CD4-positive, alpha-beta memory T cell (primary cell): ENCODE measurements at regions not wholly inside any gene's neighbourhood (a gene's known extent, or its start where the extent isn't known, plus 50 kb on each side); places are given as distances from the start of the nearest gene placed in this dataset.
A peak's percentile ranks its signal among the peaks of the same experiment; 100 is the strongest.

Source experiments
- CTCF ChIA-PET: fragments of 350-600 bp; sonication (Branson Sonifier 250); formaldehyde crosslinking; loops from one replicate; lab custom pipeline; 2021; ENCODE audit warnings: inconsistent platforms; ENCODE audit not compliant: partially characterized antibody; lab: Charles Lee
- POLR2A ChIA-PET: fragments of 350-600 bp; sonication (Branson Sonifier 250); formaldehyde crosslinking; loops from one replicate; lab custom pipeline; 2021; ENCODE audit not compliant: partially characterized antibody; lab: Charles Lee
- DNase-seq, 5 donors: peaks; one replicate each; pipeline versions ENCODE4 v3.0.0 to v3.0.0-alpha.2; 2020 to 2022; ENCODE audit warnings: mixed read lengths in 1 of 5
- H3K27ac ChIP-seq: one replicate; pipeline ENCODE4 v1.7.0; 2013; ENCODE audit warnings: low read depth, low read length
- H3K27me3 ChIP-seq: 2 replicates; pipeline ENCODE4 v1.7.0; 2013; ENCODE audit warnings: mild to moderate bottlenecking, low read length, moderate library complexity; ENCODE audit not compliant: insufficient read depth
- H3K36me3 ChIP-seq: 2 replicates; pipeline ENCODE4 v1.7.0; 2013; ENCODE audit warnings: mild to moderate bottlenecking, low read length, moderate library complexity; ENCODE audit not compliant: insufficient read depth
- H3K4me1 ChIP-seq: 2 replicates; pipeline ENCODE4 v1.7.0; 2013; ENCODE audit warnings: mild to moderate bottlenecking, low read length, moderate library complexity; ENCODE audit not compliant: insufficient read depth
- H3K4me3 ChIP-seq, 2 donors: one replicate each; pipeline ENCODE4 v1.7.0; 2013; ENCODE audit warnings: low read length in 2 of 2, mild to moderate bottlenecking in 1 of 2
- H3K9me3 ChIP-seq, 2 donors: one replicate each; pipeline ENCODE4 v1.7.0; 2013; ENCODE audit warnings: low read length in 2 of 2, control low read depth in 1 of 2; ENCODE audit not compliant: control insufficient read depth in 1 of 2
- H3K27ac Mint-ChIP-seq, 7 donors: one replicate each; pipeline ENCODE4 v1.8.0; 2020 to 2021; ENCODE audit warnings: mixed read lengths in 7 of 7, mild to moderate bottlenecking in 6 of 7, inconsistent platforms in 3 of 7, moderate library complexity in 3 of 7
- H3K27me3 Mint-ChIP-seq, 2 donors: one replicate each; pipeline ENCODE4 v1.8.0; 2020 to 2021; ENCODE audit warnings: mixed read lengths in 2 of 2
- H3K36me3 Mint-ChIP-seq, 2 donors: one replicate each; pipeline ENCODE4 v1.8.0; 2020 to 2021; ENCODE audit warnings: mixed read lengths in 2 of 2, inconsistent platforms in 1 of 2, mild to moderate bottlenecking in 1 of 2
- H3K4me1 Mint-ChIP-seq, 4 donors: one replicate each; pipeline ENCODE4 v1.8.0; 2020 to 2021; ENCODE audit warnings: mixed read lengths in 4 of 4, mild to moderate bottlenecking in 1 of 4
- H3K4me3 Mint-ChIP-seq, 8 donors: one replicate each; pipeline ENCODE4 v1.8.0; 2020 to 2021; ENCODE audit warnings: mixed read lengths in 8 of 8, mild to moderate bottlenecking in 7 of 8, moderate library complexity in 6 of 8, inconsistent platforms in 3 of 8
- H3K9me3 Mint-ChIP-seq, 8 donors: one replicate each; pipeline ENCODE4 v1.8.0; 2020 to 2021; ENCODE audit warnings: mixed read lengths in 8 of 8, mild to moderate bottlenecking in 5 of 8, inconsistent platforms in 3 of 8, moderate library complexity in 1 of 8
- intact Hi-C: fragments of 100-400 bp; cut with micrococcal nuclease; formaldehyde crosslinking; loops from one replicate; pipeline ENCODE4 v1.15.1; 2023

DNA sequence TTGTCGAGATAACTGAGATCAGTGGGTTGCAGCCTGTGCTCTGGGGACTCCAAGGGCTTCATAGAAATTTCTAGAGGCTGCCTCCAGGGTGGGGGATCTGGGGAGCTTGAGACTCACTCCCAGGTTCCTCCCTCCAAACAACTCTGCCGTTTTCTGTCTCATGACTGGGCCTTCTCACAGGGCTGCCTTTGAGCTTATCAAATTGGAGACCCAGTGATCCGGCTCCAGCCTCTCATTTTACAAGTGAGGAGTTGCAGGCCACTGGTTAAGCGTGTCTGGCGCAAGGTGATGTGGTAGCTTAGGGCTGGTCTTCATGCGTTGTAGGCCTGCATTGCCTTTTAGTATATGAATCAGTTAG lies 85.8 kb downstream of the SLC25A47 start:
- CTCF ChIA-PET, result interaction anchor here (2.0 kb wide), 1 partner anchor 24 kb away, joined by 4 read pairs; no protein-coding TSS in a partner anchor
- no peaks in the 10 kb centered on the region for H3K27me3 Mint-ChIP-seq
- peaks cover 26 to 41% (median 29%) of the 10 kb centered on the region in 4 donors for H3K4me1 Mint-ChIP-seq
- H3K27ac Mint-ChIP-seq, result peak overlapping the region in 1 of 7 donors; percentile 74
- Histone ChIP-seq H3K36me3 (no peaks in the 10 kb centered on the region), H3K27ac (no peak overlapping the region), H3K4me3 (no peak overlapping the region), H3K4me1 (peaks cover 35% of the 10 kb centered on the region), H3K27me3 (no peaks in the 10 kb centered on the region), H3K9me3 (no peaks in the 10 kb centered on the region)
- intact Hi-C loops, result no loop called here
- no peak for DNase-seq
- H3K9me3 Mint-ChIP-seq, result no peaks in the 10 kb centered on the region
- H3K36me3 Mint-ChIP-seq, result peaks cover 0 to 3% of the 10 kb centered on the region in 2 donors
- no peak overlapping the region for H3K4me3 Mint-ChIP-seq
- POLR2A ChIA-PET, result no interaction called here

DNA sequence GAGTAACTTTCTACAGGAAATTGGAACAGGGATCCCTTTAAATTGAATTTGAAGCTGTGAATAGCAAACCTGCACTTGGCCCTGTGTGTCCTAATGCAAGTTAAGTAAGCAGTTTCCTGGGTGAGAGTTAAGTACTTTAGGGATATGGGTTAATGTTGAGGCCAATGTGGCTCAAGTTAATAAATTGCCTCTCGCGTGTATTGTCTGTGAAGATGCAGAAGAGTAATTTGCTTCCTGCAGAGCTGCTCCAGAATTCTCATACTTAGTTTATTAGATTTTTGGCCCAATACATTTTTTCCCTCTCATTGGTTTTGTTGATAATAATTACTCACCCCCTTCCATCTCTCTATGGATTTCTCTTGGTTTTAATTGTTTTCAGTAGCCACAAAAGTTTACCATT lies 86.5 kb downstream of the SLC25A47 start:
- peaks cover 0 to 3% of the 10 kb centered on the region in 2 donors for H3K36me3 Mint-ChIP-seq
- Histone ChIP-seq H3K4me3 (no peak overlapping the region), H3K27ac (no peak overlapping the region), H3K27me3 (no peaks in the 10 kb centered on the region), H3K9me3 (no peaks in the 10 kb centered on the region), H3K36me3 (no peaks in the 10 kb centered on the region), H3K4me1 (peaks cover 30% of the 10 kb centered on the region)
- H3K4me1 Mint-ChIP-seq, result peaks cover 23 to 36% (median 28%) of the 10 kb centered on the region in 4 donors
- CTCF ChIA-PET, result interaction anchor here (0.6 to 2.0 kb wide), 2 partner anchors 24 to 1179 kb away, joined by 3 to 4 read pairs; no protein-coding TSS in a partner anchor
- H3K27ac Mint-ChIP-seq, result peak overlapping the region in 3 of 7 donors; percentile 25 to 57 (median 56)
- intact Hi-C loops, result no loop called here
- H3K9me3 Mint-ChIP-seq, result no peaks in the 10 kb centered on the region
- no peak for DNase-seq
- no peak overlapping the region for H3K4me3 Mint-ChIP-seq
- POLR2A ChIA-PET, result no interaction called here
- no peaks in the 10 kb centered on the region for H3K27me3 Mint-ChIP-seq

DNA sequence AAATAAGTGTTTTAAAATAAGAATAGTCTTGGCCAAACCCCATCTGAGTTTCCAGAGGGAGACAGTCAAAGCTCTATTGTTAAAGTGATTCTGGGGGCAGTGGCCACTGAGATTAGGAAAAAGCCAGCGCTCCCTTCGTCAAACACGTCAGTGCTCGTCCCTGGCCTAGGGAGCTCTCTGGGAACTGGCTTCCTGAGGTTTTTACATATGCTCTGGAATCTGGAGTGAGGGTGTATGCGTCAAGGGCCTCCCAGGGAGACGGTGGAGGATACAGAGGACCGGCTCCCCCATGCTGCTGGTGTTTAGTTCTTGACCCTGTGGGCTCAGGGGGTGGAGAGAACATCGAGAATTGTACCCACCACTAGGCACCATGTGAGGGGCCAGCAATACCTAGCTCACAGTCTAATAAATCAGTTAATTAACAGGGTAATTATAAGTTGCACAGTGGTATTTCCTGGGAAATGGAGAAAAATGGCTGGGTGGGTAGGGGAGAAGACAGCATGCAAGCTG lies 87.0 kb downstream of the SLC25A47 start:
- H3K27me3 Mint-ChIP-seq, result no peaks in the 10 kb centered on the region
- H3K27ac ChIP-seq, result no peak overlapping the region
- H3K9me3 Mint-ChIP-seq, result no peaks in the 10 kb centered on the region
- no peaks in the 10 kb centered on the region for H3K9me3 ChIP-seq
- ChIA-PET POLR2A (no interaction called here), CTCF (interaction anchor here (2.0 kb wide), 1 partner anchor 25 kb away, joined by 4 read pairs; no protein-coding TSS in a partner anchor)
- H3K4me3 Mint-ChIP-seq, result no peak overlapping the region
- H3K36me3 Mint-ChIP-seq, result peaks cover 0 to 3% of the 10 kb centered on the region in 2 donors
- H3K36me3 ChIP-seq, result no peaks in the 10 kb centered on the region
- no peak overlapping the region for H3K4me3 ChIP-seq
- H3K4me1 ChIP-seq, result peaks cover 29% of the 10 kb centered on the region
- no peak for DNase-seq
- H3K4me1 Mint-ChIP-seq, result peaks cover 21 to 32% (median 28%) of the 10 kb centered on the region in 4 donors
- intact Hi-C loops, result no loop called here
- H3K27me3 ChIP-seq, result no peaks in the 10 kb centered on the region
- peak overlapping the region in 2 of 7 donors; percentile 7 to 57 for H3K27ac Mint-ChIP-seq

DNA sequence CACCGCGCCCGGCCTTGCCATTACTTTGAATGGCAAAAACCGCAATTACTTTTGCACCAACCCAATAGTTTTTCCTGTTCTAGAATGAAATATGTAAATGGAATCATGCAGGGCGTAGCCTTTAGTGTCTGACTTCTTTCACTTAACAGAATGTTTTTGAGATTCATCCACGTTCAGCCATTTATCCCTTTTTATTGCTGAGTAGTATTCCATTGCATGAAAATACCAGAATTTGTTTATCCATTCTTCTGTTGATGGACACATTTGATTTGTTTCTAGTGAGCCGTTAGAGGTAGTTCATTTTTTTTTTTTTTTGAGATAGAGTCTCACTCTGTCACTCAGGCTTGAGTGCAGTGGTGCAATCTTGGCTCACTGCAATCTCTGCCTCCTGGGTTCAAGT lies 90.6 kb downstream of the SLC25A47 start:
- no peak for DNase-seq
- Histone ChIP-seq H3K4me1 (no peaks in the 10 kb centered on the region), H3K27me3 (no peaks in the 10 kb centered on the region), H3K9me3 (no peaks in the 10 kb centered on the region), H3K36me3 (no peaks in the 10 kb centered on the region), H3K27ac (no peak overlapping the region), H3K4me3 (no peak overlapping the region)
- no peak overlapping the region for H3K4me3 Mint-ChIP-seq
- H3K27ac Mint-ChIP-seq, result no peak overlapping the region
- ChIA-PET POLR2A (no interaction called here), CTCF (no interaction called here)
- intact Hi-C loops, result no loop called here
- peaks cover 0 to 7% (median 0%) of the 10 kb centered on the region in 4 donors for H3K4me1 Mint-ChIP-seq
- H3K27me3 Mint-ChIP-seq, result no peaks in the 10 kb centered on the region
- H3K9me3 Mint-ChIP-seq, result no peaks in the 10 kb centered on the region
- H3K36me3 Mint-ChIP-seq, result peaks cover 0 to 3% of the 10 kb centered on the region in 2 donors

DNA sequence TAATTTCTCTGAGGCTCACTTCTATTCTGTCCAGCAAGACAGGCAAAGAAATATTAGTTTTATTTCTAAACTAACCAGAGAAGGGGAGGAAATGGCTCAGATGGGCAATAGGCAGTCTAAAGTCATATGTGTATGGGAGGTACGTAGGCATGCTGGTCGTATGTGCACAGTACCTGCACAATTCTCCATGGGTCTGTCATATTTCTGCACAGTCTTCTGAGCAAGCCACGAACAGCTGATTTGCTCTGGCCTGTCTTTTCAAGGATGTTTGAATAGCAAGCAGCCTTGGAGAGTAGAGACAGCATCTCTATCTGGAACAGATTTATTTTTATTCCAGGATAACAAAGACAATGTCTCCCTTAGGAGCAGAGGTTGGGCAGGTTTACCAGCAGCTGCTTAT lies 92.1 kb downstream of the SLC25A47 start:
- Histone ChIP-seq H3K9me3 (no peaks in the 10 kb centered on the region), H3K4me1 (no peaks in the 10 kb centered on the region), H3K27me3 (no peaks in the 10 kb centered on the region), H3K27ac (no peak overlapping the region), H3K36me3 (no peaks in the 10 kb centered on the region), H3K4me3 (no peak overlapping the region)
- peaks cover 0 to 8% (median 2%) of the 10 kb centered on the region in 4 donors for H3K4me1 Mint-ChIP-seq
- H3K4me3 Mint-ChIP-seq, result no peak overlapping the region
- intact Hi-C loops, result no loop called here
- no peaks in the 10 kb centered on the region for H3K9me3 Mint-ChIP-seq
- DNase-seq, result no peak
- peaks cover 0 to 6% of the 10 kb centered on the region in 2 donors for H3K36me3 Mint-ChIP-seq
- no peak overlapping the region for H3K27ac Mint-ChIP-seq
- POLR2A ChIA-PET, result no interaction called here
- H3K27me3 Mint-ChIP-seq, result no peaks in the 10 kb centered on the region
- CTCF ChIA-PET, result interaction anchor here (0.8 kb wide), 1 partner anchor 11 kb away, joined by 3 read pairs; no protein-coding TSS in a partner anchor

DNA sequence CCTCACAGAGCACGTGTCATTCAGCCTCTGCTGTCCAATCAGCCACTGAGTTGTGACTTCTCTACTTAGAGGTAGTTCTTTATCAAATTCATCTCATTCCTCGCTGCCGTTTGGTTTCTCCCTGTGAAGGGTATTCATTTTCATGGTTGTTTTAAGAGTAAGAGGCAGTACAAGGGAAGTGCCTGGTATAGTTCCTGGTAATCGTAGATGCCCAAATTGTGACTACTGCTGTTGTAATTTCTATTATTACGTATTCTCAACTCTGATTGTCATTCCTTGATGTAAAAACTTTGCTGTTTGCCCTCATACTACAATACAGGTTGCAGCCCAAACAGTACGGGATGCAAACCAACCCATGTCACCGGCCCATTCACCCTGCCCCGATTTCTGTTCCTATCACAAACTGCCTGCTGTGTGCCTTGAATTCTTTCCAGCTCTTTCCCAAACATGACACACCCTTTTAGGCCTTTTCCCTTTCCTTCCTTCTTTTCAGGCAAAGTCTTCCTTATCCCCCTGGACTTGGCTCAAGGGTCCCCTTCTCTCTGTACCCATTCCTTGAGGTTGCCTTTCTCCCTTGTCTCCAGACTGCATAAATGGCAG lies 93.0 kb downstream of the SLC25A47 start:
- H3K4me1 ChIP-seq, result no peaks in the 10 kb centered on the region
- POLR2A ChIA-PET, result no interaction called here
- Mint-ChIP-seq H3K36me3 (peaks cover 0 to 6% of the 10 kb centered on the region in 2 donors), H3K9me3 (no peaks in the 10 kb centered on the region), H3K27ac (peak overlapping the region in 1 of 7 donors; percentile 7), H3K27me3 (no peaks in the 10 kb centered on the region), H3K4me3 (no peak overlapping the region), H3K4me1 (peaks cover 0 to 6% (median 2%) of the 10 kb centered on the region in 4 donors)
- no peak overlapping the region for H3K27ac ChIP-seq
- no peak overlapping the region for H3K4me3 ChIP-seq
- H3K36me3 ChIP-seq, result no peaks in the 10 kb centered on the region
- H3K9me3 ChIP-seq, result no peaks in the 10 kb centered on the region
- CTCF ChIA-PET, result no interaction called here
- H3K27me3 ChIP-seq, result no peaks in the 10 kb centered on the region
- DNase-seq, result no peak
- intact Hi-C loops, result no loop called here

DNA sequence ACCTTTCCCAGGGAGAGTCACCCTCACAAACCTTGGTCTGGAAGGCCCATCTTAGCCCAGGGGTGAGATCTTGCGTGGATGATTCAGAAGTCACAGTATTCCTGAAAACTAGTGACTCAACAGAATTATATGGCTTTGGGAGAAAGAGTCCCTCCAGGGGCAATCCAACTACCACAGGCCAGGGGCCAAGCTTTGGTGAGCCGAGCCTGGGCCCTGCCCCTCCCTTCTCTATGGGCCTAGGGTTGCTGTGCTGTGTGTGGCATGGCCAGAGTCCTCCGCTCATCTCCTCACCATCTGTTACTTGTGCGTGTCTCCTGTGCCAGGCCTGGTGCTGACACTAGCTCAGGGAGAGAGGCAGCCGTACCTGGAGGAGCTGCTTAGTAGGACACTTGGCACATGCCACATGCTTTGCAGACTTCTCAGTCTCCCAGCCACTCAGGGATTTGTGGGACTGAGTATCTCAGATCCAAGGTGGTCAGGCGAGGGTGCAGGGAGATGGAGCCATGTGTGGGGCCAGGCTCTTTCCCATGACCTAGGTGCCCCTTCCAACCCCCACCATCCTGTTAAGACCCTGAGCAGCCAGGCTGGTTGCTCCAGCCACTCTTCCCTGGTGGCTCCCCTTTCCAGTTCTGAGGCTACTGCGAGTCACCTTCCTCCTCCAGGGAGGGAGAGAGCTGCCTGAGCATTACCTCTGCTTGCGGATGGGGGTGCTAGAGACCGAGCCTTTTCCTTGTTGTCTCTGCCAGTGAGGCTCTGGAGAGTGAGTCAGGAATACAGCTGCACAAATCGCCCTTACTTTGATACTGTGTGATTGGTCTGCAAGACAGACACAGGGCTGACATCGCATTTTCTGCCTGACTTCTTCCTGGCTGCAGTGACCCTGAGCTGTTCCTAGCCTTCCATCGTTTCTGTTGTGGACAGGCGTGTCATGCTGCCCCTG lies 94.1 kb downstream of the SLC25A47 start:
- Histone ChIP-seq H3K4me3 (no peak overlapping the region), H3K27ac (no peak overlapping the region), H3K36me3 (no peaks in the 10 kb centered on the region), H3K9me3 (no peaks in the 10 kb centered on the region), H3K27me3 (no peaks in the 10 kb centered on the region), H3K4me1 (no peaks in the 10 kb centered on the region)
- Mint-ChIP-seq H3K36me3 (peaks cover 0 to 6% of the 10 kb centered on the region in 2 donors), H3K9me3 (no peaks in the 10 kb centered on the region), H3K27ac (peak overlapping the region in 1 of 7 donors; percentile 48), H3K4me1 (peaks cover 0 to 6% (median 3%) of the 10 kb centered on the region in 4 donors), H3K4me3 (no peak overlapping the region), H3K27me3 (no peaks in the 10 kb centered on the region)
- intact Hi-C loops, result no loop called here
- ChIA-PET POLR2A (no interaction called here), CTCF (interaction anchor here (1.0 kb wide), 1 partner anchor 229 kb away, joined by 3 read pairs; no protein-coding TSS in a partner anchor)
- no peak for DNase-seq
